CD8-positive, alpha-beta memory T cell (primary cell): ENCODE measurements at regions not wholly inside any gene's neighbourhood (a gene's known extent, or its start where the extent isn't known, plus 50 kb on each side); places are given as distances from the start of the nearest gene placed in this dataset.
"Not testable (repeated sequence)": the region's sequence is repeated elsewhere in the genome, so short reads cannot be mapped to it uniquely, and the experiment has no call there.

Source experiments
- CTCF ChIA-PET: fragments of 350-600 bp; sonication (Branson Sonifier 250); formaldehyde crosslinking; loops from one replicate; lab custom pipeline; 2021; ENCODE audit warnings: antibody characterized with exemption; lab: Charles Lee
- POLR2A ChIA-PET: fragments of 350-600 bp; sonication (Branson Sonifier 250); formaldehyde crosslinking; loops from one replicate; lab custom pipeline; 2021; ENCODE audit warnings: antibody characterized with exemption; lab: Charles Lee
- DNase-seq, 5 donors: peaks; one replicate each; pipeline versions ENCODE4 v3.0.0 to v3.0.0-alpha.2; 2020 to 2022; ENCODE audit warnings: mixed read lengths in 1 of 5
- H3K27ac ChIP-seq: one replicate; pipeline ENCODE4 v1.7.0; 2013; ENCODE audit warnings: low read depth, mild to moderate bottlenecking, low read length, moderate library complexity
- H3K27me3 ChIP-seq: 2 replicates; pipeline ENCODE4 v1.7.0; 2013; ENCODE audit warnings: low read length, mild to moderate bottlenecking; ENCODE audit not compliant: insufficient read depth, poor library complexity, severe bottlenecking
- H3K36me3 ChIP-seq: 2 replicates; pipeline ENCODE4 v1.7.0; 2013; ENCODE audit warnings: mild to moderate bottlenecking, low read length, moderate library complexity; ENCODE audit not compliant: insufficient read depth
- H3K4me1 ChIP-seq: 2 replicates; pipeline ENCODE4 v1.7.0; 2013; ENCODE audit warnings: mild to moderate bottlenecking, low read length, moderate library complexity; ENCODE audit not compliant: insufficient read depth
- H3K4me3 ChIP-seq: 2 replicates; pipeline ENCODE4 v1.7.0; 2013; ENCODE audit warnings: mild to moderate bottlenecking, low read length
- H3K9me3 ChIP-seq: 2 replicates; pipeline ENCODE4 v1.7.0; 2013; ENCODE audit warnings: mild to moderate bottlenecking, low read length
- H3K27ac Mint-ChIP-seq, 8 donors: one replicate each; pipeline ENCODE4 v1.8.0; 2020 to 2021; ENCODE audit warnings: mixed read lengths in 8 of 8, mild to moderate bottlenecking in 6 of 8, inconsistent platforms in 3 of 8, moderate library complexity in 3 of 8
- H3K27me3 Mint-ChIP-seq, 2 donors: one replicate each; pipeline ENCODE4 v1.8.0; 2020 to 2021; ENCODE audit warnings: mixed read lengths in 2 of 2, mild to moderate bottlenecking in 1 of 2, moderate library complexity in 1 of 2
- H3K36me3 Mint-ChIP-seq, 3 donors: one replicate each; pipeline ENCODE4 v1.8.0; 2020 to 2021; ENCODE audit warnings: mixed read lengths in 3 of 3, inconsistent platforms in 1 of 3, mild to moderate bottlenecking in 1 of 3
- H3K4me1 Mint-ChIP-seq, 3 donors: one replicate each; pipeline ENCODE4 v1.8.0; 2020 to 2021; ENCODE audit warnings: mixed read lengths in 3 of 3, inconsistent platforms in 1 of 3, mild to moderate bottlenecking in 1 of 3
- H3K4me3 Mint-ChIP-seq, 7 donors: one replicate each; pipeline ENCODE4 v1.8.0; 2020 to 2021; ENCODE audit warnings: mixed read lengths in 7 of 7, mild to moderate bottlenecking in 6 of 7, moderate library complexity in 4 of 7, inconsistent platforms in 2 of 7
- H3K9me3 Mint-ChIP-seq, 5 donors: one replicate each; pipeline ENCODE4 v1.8.0; 2020 to 2022; ENCODE audit warnings: mixed read lengths in 5 of 5, mild to moderate bottlenecking in 3 of 5, moderate library complexity in 2 of 5, inconsistent platforms in 1 of 5

DNA sequence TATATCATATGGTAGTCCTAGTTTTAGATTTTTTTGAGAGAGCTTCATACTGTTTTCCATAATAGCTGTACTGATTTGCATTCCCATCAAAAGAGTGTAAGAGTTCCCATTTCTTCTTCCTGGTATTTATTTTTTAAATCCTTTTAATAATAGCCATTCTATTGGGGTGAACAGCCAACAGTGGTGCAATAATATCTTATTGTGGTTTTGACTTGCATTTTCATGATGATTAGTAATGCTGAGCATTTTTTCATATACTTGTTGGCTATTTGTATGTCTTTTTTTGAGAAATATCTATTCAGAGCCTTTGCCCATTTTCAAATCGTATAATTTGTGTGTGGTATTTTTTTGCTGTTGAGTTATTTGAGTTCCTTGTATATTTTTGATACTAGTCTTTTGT lies 167.4 kb downstream of the FZD1 start:
- Mint-ChIP-seq H3K36me3 (no peaks in the 10 kb centered on the region), H3K4me3 (no peak overlapping the region), H3K27ac (no peak overlapping the region), H3K9me3 (peaks cover 4 to 11% (median 8%) of the 10 kb centered on the region in 5 donors), H3K27me3 (no peaks in the 10 kb centered on the region), H3K4me1 (no peaks in the 10 kb centered on the region)
- Histone ChIP-seq H3K4me1 (no peaks in the 10 kb centered on the region), H3K4me3 (no peak overlapping the region), H3K27me3 (no peaks in the 10 kb centered on the region), H3K27ac (no peak overlapping the region), H3K9me3 (no peaks in the 10 kb centered on the region), H3K36me3 (no peaks in the 10 kb centered on the region)
- POLR2A ChIA-PET: no interaction called here
- CTCF ChIA-PET: no interaction called here
- DNase-seq: no peak

DNA sequence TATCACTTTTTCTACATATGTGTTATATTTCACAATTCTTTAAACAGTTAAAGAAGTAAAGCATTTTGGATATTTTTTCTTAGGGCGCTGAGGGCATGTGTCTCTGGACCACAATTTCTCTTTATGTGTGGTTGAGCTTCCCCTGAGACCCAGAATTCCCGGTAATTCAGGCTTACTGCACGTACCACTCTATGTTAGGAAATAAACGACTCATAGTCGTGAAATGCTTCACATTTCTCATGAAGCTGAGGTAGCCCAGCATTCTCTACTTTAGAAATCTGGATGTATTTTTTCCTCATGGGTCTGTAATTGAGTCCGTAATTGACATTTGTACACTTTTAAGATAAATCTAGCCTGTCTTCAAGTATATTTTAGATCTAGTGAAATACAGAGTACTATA lies 170.6 kb downstream of the FZD1 start:
- CTCF ChIA-PET: no interaction called here

DNA sequence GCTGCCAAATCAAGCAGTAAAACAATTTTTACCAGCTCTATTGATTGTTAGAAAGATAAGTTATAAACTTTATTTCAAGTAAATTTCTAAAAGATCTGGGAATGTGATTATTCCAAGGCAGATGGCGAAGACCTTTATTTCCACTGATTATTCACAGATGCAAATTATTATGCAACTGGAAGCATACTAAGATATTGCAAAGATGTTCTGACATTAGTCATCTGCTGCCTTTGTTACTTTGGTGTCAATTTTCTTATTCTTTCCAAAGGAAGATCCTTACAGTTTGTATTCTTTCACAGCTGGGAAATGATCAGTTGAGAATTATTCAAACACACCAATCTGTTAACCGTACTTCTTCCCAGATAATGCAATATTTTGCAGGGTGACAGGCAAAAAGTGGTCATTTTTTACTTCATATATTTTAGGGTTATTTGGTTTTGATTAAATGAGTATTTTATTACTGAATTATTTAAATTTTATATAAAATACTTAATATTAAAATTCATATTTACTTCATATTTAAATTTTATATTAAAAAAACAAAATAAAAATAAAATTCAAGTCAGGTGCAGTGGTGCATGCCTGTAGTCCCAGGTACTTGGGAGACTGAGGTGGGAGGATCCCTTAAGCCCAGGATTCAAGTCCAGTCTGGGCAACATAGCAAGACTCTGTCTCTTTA lies 171.3 kb downstream of the FZD1 start:
- Mint-ChIP-seq H3K27ac (no peak overlapping the region), H3K4me3 (no peak overlapping the region), H3K9me3 (peaks cover 14 to 22% (median 18%) of the 10 kb centered on the region in 5 donors), H3K36me3 (no peaks in the 10 kb centered on the region), H3K27me3 (peaks cover 0 to 2% of the 10 kb centered on the region in 2 donors), H3K4me1 (no peaks in the 10 kb centered on the region)
- CTCF ChIA-PET: no interaction called here
- Histone ChIP-seq H3K9me3 (no peaks in the 10 kb centered on the region), H3K27me3 (no peaks in the 10 kb centered on the region), H3K4me1 (no peaks in the 10 kb centered on the region), H3K36me3 (no peaks in the 10 kb centered on the region), H3K27ac (no peak overlapping the region), H3K4me3 (no peak overlapping the region)
- POLR2A ChIA-PET: no interaction called here
- no peak for DNase-seq

More for the DNA sequence above, 170.6 kb downstream of the FZD1 start:
- Histone ChIP-seq H3K9me3 (no peaks in the 10 kb centered on the region), H3K4me3 (no peak overlapping the region), H3K27ac (no peak overlapping the region), H3K4me1 (no peaks in the 10 kb centered on the region), H3K36me3 (no peaks in the 10 kb centered on the region), H3K27me3 (no peaks in the 10 kb centered on the region)
- Mint-ChIP-seq H3K27me3 (peaks cover 0 to 2% of the 10 kb centered on the region in 2 donors), H3K4me1 (no peaks in the 10 kb centered on the region), H3K27ac (no peak overlapping the region), H3K36me3 (no peaks in the 10 kb centered on the region), H3K9me3 (peaks cover 10 to 21% (median 15%) of the 10 kb centered on the region in 5 donors), H3K4me3 (no peak overlapping the region)
- no peak for DNase-seq
- POLR2A ChIA-PET: no interaction called here

GRCh38 chr7:91436655-91437054 lies 172.4 kb downstream of the FZD1 start:
- no peaks in the 10 kb centered on the region for H3K27me3 ChIP-seq
- Mint-ChIP-seq H3K36me3 (no peaks in the 10 kb centered on the region), H3K4me3 (no peak overlapping the region), H3K9me3 (peaks cover 15 to 22% (median 18%) of the 10 kb centered on the region in 5 donors), H3K4me1 (no peaks in the 10 kb centered on the region), H3K27ac (no peak overlapping the region), H3K27me3 (peaks cover 0 to 2% of the 10 kb centered on the region in 2 donors)
- no peak overlapping the region for H3K4me3 ChIP-seq
- no peak overlapping the region for H3K27ac ChIP-seq
- DNase-seq: no peak
- POLR2A ChIA-PET: no interaction called here
- H3K4me1 ChIP-seq: no peaks in the 10 kb centered on the region
- H3K9me3 ChIP-seq: no peaks in the 10 kb centered on the region
- CTCF ChIA-PET: no interaction called here
- H3K36me3 ChIP-seq: no peaks in the 10 kb centered on the region

DNA sequence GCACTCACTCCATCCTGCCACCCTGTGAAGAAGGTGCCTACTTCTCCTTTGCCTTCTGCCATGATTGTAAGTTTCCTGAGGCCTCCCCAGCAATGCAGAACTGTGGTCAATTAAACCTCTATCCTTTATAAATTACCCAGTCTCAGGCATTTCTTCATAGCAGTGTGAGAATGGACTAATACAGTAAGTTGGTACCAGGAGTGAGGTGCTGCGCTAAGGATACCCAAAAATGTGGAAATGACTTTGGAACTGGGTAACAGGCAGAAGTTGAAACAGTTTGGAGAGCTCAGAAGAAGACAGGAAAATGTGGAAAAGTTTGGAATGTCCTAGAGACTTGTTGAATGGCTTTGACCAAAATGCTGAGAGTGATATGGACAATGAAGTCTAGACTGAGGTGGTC lies 176.0 kb downstream of the FZD1 start:
- H3K9me3 ChIP-seq, H3K4me3 Mint-ChIP-seq, H3K27ac ChIP-seq, POLR2A ChIA-PET, H3K27me3 ChIP-seq, H3K27me3 Mint-ChIP-seq, H3K4me1 ChIP-seq, CTCF ChIA-PET, H3K27ac Mint-ChIP-seq, H3K36me3 Mint-ChIP-seq, H3K36me3 ChIP-seq, H3K4me3 ChIP-seq, H3K4me1 Mint-ChIP-seq, DNase-seq: not testable (repeated sequence)
- H3K9me3 Mint-ChIP-seq: peaks cover 7 to 24% (median 13%) of the 10 kb centered on the region in 5 donors

DNA sequence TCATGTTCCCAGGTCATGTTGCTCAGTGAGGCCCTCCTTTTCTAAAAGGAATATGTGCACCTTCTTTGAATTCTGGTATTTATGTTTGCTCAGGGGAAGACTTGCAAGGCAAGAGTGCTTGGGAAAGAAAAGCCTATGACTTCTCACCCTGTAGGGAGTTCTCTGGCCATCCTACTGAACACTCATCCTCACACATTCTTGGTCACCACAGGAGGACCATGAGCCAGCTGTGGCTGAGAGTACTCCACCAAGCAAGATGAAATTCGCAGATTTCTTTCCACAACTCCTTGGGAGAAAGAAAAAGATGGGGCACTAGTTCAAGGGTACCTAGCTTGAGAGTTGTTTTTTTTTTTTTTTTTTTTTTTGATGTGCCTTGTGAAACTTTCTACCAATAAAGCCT lies 179.6 kb downstream of the FZD1 start:
- no peak overlapping the region for H3K4me3 Mint-ChIP-seq
- CTCF ChIA-PET: no interaction called here
- Histone ChIP-seq H3K36me3 (no peaks in the 10 kb centered on the region), H3K4me3 (no peak overlapping the region), H3K9me3 (no peaks in the 10 kb centered on the region), H3K4me1 (no peaks in the 10 kb centered on the region), H3K27ac (no peak overlapping the region), H3K27me3 (no peaks in the 10 kb centered on the region)
- DNase-seq: no peak
- no peaks in the 10 kb centered on the region for H3K36me3 Mint-ChIP-seq
- no peak overlapping the region for H3K27ac Mint-ChIP-seq
- peaks cover 9 to 26% (median 17%) of the 10 kb centered on the region in 5 donors for H3K9me3 Mint-ChIP-seq
- no peaks in the 10 kb centered on the region for H3K27me3 Mint-ChIP-seq
- POLR2A ChIA-PET: no interaction called here
- H3K4me1 Mint-ChIP-seq: no peaks in the 10 kb centered on the region

- H3K4me1 ChIP-seq: no peaks in the 10 kb centered on the region
- H3K9me3 ChIP-seq: no peaks in the 10 kb centered on the region
- ChIA-PET CTCF (no interaction called here), POLR2A (no interaction called here)
- H3K36me3 ChIP-seq: no peaks in the 10 kb centered on the region
- H3K4me3 ChIP-seq: no peak overlapping the region
- H3K27me3 ChIP-seq: no peaks in the 10 kb centered on the region
- Mint-ChIP-seq H3K9me3 (peaks cover 10 to 18% (median 11%) of the 10 kb centered on the region in 5 donors), H3K27me3 (no peaks in the 10 kb centered on the region), H3K4me3 (no peak overlapping the region), H3K36me3 (no peaks in the 10 kb centered on the region), H3K27ac (no peak overlapping the region), H3K4me1 (no peaks in the 10 kb centered on the region)
- no peak for DNase-seq
- H3K27ac ChIP-seq: no peak overlapping the region
Measured at GRCh38 chr7:91446819-91447218, 182.6 kb downstream of the FZD1 start.

DNA sequence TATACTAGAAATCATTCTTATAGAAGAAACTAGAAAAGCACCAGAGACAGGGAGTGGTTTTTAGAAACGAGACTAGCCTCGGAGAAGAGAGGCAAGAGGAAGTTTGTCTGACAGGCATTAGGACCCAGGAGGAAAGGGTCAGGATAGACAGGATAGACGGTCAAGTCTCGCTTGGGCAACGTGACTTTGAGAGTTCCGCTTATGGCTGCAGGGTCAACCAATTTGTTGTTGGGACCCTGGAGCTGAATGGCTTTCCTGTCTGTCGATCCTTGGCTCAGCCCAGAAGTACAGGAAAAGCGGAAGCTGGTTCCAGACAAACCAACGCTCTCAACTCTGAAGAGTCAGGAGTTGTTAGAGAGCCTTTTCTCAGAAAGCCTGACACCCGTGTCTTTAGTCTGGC lies 191.2 kb downstream of the FZD1 start:
- H3K4me3 ChIP-seq: no peak overlapping the region
- no peaks in the 10 kb centered on the region for H3K27me3 ChIP-seq
- H3K36me3 Mint-ChIP-seq: peaks cover 0 to 1% (median 0%) of the 10 kb centered on the region in 3 donors
- no peaks in the 10 kb centered on the region for H3K9me3 ChIP-seq
- H3K27me3 Mint-ChIP-seq: no peaks in the 10 kb centered on the region
- POLR2A ChIA-PET: no interaction called here
- H3K4me1 Mint-ChIP-seq: no peaks in the 10 kb centered on the region
- CTCF ChIA-PET: no interaction called here
- no peak for DNase-seq
- H3K4me1 ChIP-seq: no peaks in the 10 kb centered on the region
- H3K27ac ChIP-seq: no peak overlapping the region
- no peaks in the 10 kb centered on the region for H3K36me3 ChIP-seq
- H3K4me3 Mint-ChIP-seq: no peak overlapping the region
- peaks cover 2 to 12% (median 4%) of the 10 kb centered on the region in 5 donors for H3K9me3 Mint-ChIP-seq
- no peak overlapping the region for H3K27ac Mint-ChIP-seq
